ENCODE measurements at regions not wholly inside any gene's neighbourhood (a gene's known extent, or its start where the extent isn't known, plus 50 kb on each side); places are given as distances from the start of the nearest gene placed in this dataset.
"Not testable (repeated sequence)": the region's sequence is repeated elsewhere in the genome, so short reads cannot be mapped to it uniquely, and the experiment has no call there.

DNA sequence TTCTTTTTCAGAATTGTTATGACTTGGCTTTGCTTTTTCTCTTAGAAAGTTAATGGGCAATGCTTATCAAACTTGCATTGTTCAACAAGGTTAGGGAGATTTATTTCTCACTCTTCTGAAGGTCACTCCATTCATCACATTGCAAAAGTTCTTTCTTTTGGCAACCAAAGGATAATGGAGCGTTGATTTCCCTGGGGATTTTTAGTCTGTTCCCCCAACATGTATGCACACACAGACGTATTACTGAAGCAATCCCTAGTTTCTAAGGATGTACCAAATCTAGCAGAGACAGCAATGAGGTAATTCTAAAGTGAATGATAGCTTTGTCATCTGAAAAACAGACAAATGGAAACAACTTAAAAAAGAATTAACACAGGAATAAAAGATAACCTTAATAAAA is 349.1 kb downstream of the NYAP2 start:
- WGBS, 4 donors: 23 to 44% (median 34%) methylated on average over 2 of the region's 2 CpGs
- Histone ChIP-seq H3K4me1 (replicated peaks in 1 of 2) (no peaks in the 10 kb centered on the region), H3K9me3 (replicated peaks in 1 of 3) (no peaks in the 10 kb centered on the region), H3K4me3 (no peak overlapping the region), H3K27ac (no peak overlapping the region), H3K27me3 (peaks cover 5% of the 10 kb centered on the region), H3K36me3 (replicated peaks in 1 of 2) (no peaks in the 10 kb centered on the region)
- TF ChIP-seq, protein P1, sequence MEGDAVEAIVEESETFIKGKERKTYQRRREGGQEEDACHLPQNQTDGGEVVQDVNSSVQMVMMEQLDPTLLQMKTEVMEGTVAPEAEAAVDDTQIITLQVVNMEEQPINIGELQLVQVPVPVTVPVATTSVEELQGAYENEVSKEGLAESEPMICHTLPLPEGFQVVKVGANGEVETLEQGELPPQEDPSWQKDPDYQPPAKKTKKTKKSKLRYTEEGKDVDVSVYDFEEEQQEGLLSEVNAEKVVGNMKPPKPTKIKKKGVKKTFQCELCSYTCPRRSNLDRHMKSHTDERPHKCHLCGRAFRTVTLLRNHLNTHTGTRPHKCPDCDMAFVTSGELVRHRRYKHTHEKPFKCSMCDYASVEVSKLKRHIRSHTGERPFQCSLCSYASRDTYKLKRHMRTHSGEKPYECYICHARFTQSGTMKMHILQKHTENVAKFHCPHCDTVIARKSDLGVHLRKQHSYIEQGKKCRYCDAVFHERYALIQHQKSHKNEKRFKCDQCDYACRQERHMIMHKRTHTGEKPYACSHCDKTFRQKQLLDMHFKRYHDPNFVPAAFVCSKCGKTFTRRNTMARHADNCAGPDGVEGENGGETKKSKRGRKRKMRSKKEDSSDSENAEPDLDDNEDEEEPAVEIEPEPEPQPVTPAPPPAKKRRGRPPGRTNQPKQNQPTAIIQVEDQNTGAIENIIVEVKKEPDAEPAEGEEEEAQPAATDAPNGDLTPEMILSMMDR (IDR thresholded peaks at IDR 0.05): no peak
- no peak for TF ChIP-seq POLR2A (IDR thresholded peaks at IDR 0.05)
- intact Hi-C loops (cut with DNase I): no loop called here
- no peak for DNase-seq

DNA sequence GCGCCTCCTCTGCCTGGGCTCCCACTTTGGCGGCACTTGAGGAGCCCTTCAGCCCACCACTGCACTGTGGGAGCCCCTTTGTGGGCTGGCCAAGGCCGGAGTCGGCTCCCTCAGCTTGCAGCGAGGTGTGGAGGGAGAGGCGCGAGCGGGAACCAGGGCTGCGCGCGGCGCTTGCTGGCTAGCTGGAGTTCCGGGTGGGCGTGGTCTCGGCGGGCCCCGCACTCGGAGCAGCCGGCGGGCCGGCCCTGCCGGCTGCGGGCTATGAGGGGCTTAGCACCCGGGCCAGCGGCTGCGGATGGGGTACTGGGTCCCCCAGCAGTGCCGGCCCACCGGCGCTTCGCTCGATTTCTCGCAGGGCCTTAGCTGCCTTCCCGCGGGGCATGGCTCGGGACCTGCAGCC is 344.5 kb downstream of the NYAP2 start:
- WGBS, 4 donors: 95 to 97% (median 97%) methylated on average over 5 to 35 of the region's 35 CpGs
- intact Hi-C loops (cut with DNase I); H3K9me3 ChIP-seq (replicated peaks in 1 of 3); H3K27ac ChIP-seq; H3K36me3 ChIP-seq (replicated peaks in 1 of 2); H3K4me3 ChIP-seq; H3K27me3 ChIP-seq; H3K4me1 ChIP-seq (replicated peaks in 1 of 2); DNase-seq: not testable (repeated sequence)

DNA sequence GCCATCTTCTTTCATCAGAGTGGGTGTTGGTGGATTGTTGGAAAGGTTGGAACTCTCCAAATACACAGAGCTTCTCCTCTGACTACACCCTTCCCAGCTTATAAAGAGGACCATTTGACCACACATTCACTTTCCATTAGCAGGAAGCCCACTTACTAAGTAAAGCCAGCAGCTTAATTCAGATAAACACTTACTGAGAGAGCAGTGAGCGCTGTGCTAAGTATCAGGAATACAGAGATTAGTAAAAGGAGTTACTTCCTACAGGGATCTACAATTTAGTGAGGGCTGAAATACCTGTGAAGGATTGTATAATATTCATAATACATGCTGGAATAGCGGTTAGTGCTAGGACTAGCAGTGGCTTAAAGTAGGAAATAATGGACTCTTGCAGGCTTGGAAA is 343.0 kb downstream of the NYAP2 start:
- WGBS, 4 donors: 93 to 98% (median 96%) methylated on average over 2 of the region's 2 CpGs
- no peaks in the 10 kb centered on the region for H3K9me3 ChIP-seq (replicated peaks in 1 of 3)
- H3K4me3 ChIP-seq: no peak overlapping the region
- no peaks in the 10 kb centered on the region for H3K36me3 ChIP-seq (replicated peaks in 1 of 2)
- no peak for DNase-seq
- peaks cover 4% of the 10 kb centered on the region for H3K27me3 ChIP-seq
- H3K27ac ChIP-seq: no peak overlapping the region
- no peaks in the 10 kb centered on the region for H3K4me1 ChIP-seq (replicated peaks in 1 of 2)
- TF ChIP-seq, protein P1 (IDR thresholded peaks at IDR 0.05): no peak
- no peak for TF ChIP-seq POLR2A (IDR thresholded peaks at IDR 0.05)
- intact Hi-C loops (cut with DNase I): no loop called here

DNA sequence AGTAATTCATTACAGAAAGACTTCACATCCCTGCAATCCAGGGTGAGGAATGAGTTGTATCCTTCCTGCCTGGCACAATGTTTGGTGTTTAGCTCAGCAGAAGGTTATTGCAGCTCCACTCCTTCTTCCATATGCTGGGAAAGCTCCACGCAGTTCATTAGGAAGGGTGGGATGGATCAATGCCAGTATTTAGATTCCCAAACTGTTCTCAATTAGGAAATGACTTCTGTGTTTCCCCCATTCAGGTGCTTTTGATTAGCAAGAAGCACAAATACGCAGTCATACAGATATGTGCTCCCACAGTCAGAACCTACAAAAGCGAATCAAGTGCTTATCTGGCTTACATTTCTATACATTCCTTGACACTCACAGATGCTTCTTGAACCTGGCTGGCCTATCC is 340.6 kb downstream of the NYAP2 start:
- no peaks in the 10 kb centered on the region for H3K36me3 ChIP-seq (replicated peaks in 1 of 2)
- H3K27ac ChIP-seq: no peak overlapping the region
- TF ChIP-seq, protein P1 (IDR thresholded peaks at IDR 0.05): no peak
- no peak for TF ChIP-seq POLR2A (IDR thresholded peaks at IDR 0.05)
- H3K4me3 ChIP-seq: no peak overlapping the region
- intact Hi-C loops (cut with DNase I): no loop called here
- no peak for DNase-seq
- peaks cover 0 to 14% of the 10 kb centered on the region in 2 donors for H3K4me1 ChIP-seq (replicated peaks in 1 of 2)
- 76 to 93% (median 91%) methylated on average over 3 of the region's 3 CpGs for WGBS, 4 donors
- H3K27me3 ChIP-seq: peaks cover 4% of the 10 kb centered on the region
- H3K9me3 ChIP-seq (replicated peaks in 1 of 3): no peaks in the 10 kb centered on the region

DNA sequence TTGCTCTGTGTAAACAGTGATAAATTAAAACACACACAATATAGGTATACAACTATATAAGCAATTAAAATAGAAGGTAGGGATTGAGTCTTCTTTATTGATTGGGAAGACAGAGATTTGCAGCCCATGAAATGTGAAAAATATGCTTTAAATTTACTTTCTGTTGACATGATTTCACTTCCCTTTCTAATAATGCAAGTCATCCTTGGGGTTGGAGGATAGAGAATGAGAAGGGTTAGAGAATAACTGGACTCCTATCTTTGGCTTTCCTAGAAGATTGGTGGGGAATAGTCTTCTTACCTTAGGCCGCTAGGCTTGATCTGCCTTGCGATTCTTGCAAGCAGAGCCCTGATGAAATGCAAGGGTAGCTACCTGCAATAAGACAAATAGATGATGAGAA is 339.8 kb downstream of the NYAP2 start:
- 91 to 100% (median 95%) methylated on average over 2 of the region's 2 CpGs for WGBS, 4 donors
- DNase-seq: no peak
- no peaks in the 10 kb centered on the region for H3K9me3 ChIP-seq (replicated peaks in 1 of 3)

More for the DNA sequence above, 339.8 kb downstream of the NYAP2 start:
- intact Hi-C loops (cut with DNase I): no loop called here
- H3K4me3 ChIP-seq: no peak overlapping the region
- no peak for TF ChIP-seq POLR2A (IDR thresholded peaks at IDR 0.05)
- TF ChIP-seq, protein P1 (IDR thresholded peaks at IDR 0.05): no peak
- no peaks in the 10 kb centered on the region for H3K36me3 ChIP-seq (replicated peaks in 1 of 2)
- H3K4me1 ChIP-seq (replicated peaks in 1 of 2): peaks cover 0 to 14% of the 10 kb centered on the region in 2 donors
- peaks cover 8% of the 10 kb centered on the region for H3K27me3 ChIP-seq
- H3K27ac ChIP-seq: no peak overlapping the region
